Astrocyte (in vitro differentiated cells and primary cell): ENCODE measurements at regions not wholly inside any gene's neighbourhood (a gene's known extent, or its start where the extent isn't known, plus 50 kb on each side); places are given as distances from the start of the nearest gene placed in this dataset.

Source experiments
- CTCF ChIP-seq: IDR thresholded peaks from 2 replicates; pipeline ENCODE4 v1.5.1; 2011; ENCODE audit warnings: low read depth, mild to moderate bottlenecking, inconsistent platforms, low read length, moderate library complexity; ENCODE audit not compliant: insufficient read depth
- EZH2 ChIP-seq: IDR thresholded peaks from 2 replicates; pipeline ENCODE4 v1.6.1; 2012; ENCODE audit warnings: mild to moderate bottlenecking, low read length, inconsistent platforms; ENCODE audit not compliant: insufficient read depth

- no peak for TF ChIP-seq CTCF
- no peak for TF ChIP-seq EZH2
Observed at GRCh38 chr3:87448558-87448957, 172.2 kb upstream of the POU1F1 start.
